SK-N-SH treated with all-trans-retinoic acid at 6 μM for 48 hours (cell line): ENCODE measurements at regions not wholly inside any gene's neighbourhood (a gene's known extent, or its start where the extent isn't known, plus 50 kb on each side); places are given as distances from the start of the nearest gene placed in this dataset.

ENCODE experiments used
- ATAC-seq: fragments of 200-7000 bp; cut with Tn5 transposase; 3 replicates; pipeline ENCODE4 v1.9.1; 2020; ENCODE audit warnings: mild to moderate bottlenecking, moderate library complexity
- ARNTL ChIP-seq: fragments of 450-650 bp; formaldehyde crosslinking; IDR thresholded peaks from 2 replicates; pipeline ENCODE4 v1.5.0; 2020; ENCODE audit warnings: low read depth, mild to moderate bottlenecking, moderate library complexity, borderline replicate concordance
- BACH2 ChIP-seq: fragments of 250-450 bp; sonication (Bioruptor Pico); IDR thresholded peaks from 2 replicates; pipeline ENCODE4 v1.9.0; 2021; ENCODE audit warnings: mild to moderate bottlenecking, borderline replicate concordance
- CREB5 ChIP-seq: fragments of 250-450 bp; sonication (Bioruptor Pico); IDR thresholded peaks from 2 replicates; pipeline ENCODE4 v1.5.1; 2020; ENCODE audit warnings: low read depth, mild to moderate bottlenecking, moderate library complexity
- CSDC2 ChIP-seq: fragments of 250-450 bp; sonication (Bioruptor Pico); IDR thresholded peaks from 2 replicates; pipeline ENCODE4 v1.5.0; 2020; ENCODE audit warnings: mild to moderate bottlenecking, moderate library complexity
- CSRNP3 ChIP-seq: fragments of 250-450 bp; sonication (Bioruptor Pico); IDR thresholded peaks from 2 replicates; pipeline ENCODE4 v1.5.1; 2021; ENCODE audit warnings: mild to moderate bottlenecking, moderate library complexity
- ESRRG ChIP-seq: fragments of 250-450 bp; sonication (Bioruptor Pico); IDR thresholded peaks from 2 replicates; pipeline ENCODE4 v1.6.1; 2021; ENCODE audit warnings: mild to moderate bottlenecking
- GLIS3 ChIP-seq: fragments of 250-450 bp; sonication (Bioruptor Pico); IDR thresholded peaks from 2 replicates; pipeline ENCODE4 v1.5.0; 2020; ENCODE audit warnings: mild to moderate bottlenecking, moderate library complexity
- ISL1 ChIP-seq: fragments of 250-450 bp; sonication (Bioruptor Pico); IDR thresholded peaks from 2 replicates; pipeline ENCODE4 v2.1.2; 2022; ENCODE audit warnings: mild to moderate bottlenecking, moderate library complexity
- OSR1 ChIP-seq: fragments of 250-450 bp; sonication (Bioruptor Pico); IDR thresholded peaks from 2 replicates; pipeline ENCODE4 v1.8.0; 2022; ENCODE audit warnings: moderate library complexity, mild to moderate bottlenecking, inconsistent platforms
- PPARA ChIP-seq: fragments of 250-450 bp; sonication (Bioruptor Pico); IDR thresholded peaks from 2 replicates; pipeline ENCODE4 v1.5.0; 2020; ENCODE audit warnings: mild to moderate bottlenecking, borderline replicate concordance
- RARB ChIP-seq: fragments of 250-450 bp; sonication (Bioruptor Pico); IDR thresholded peaks from 2 replicates; pipeline ENCODE4 v1.8.0; 2021; ENCODE audit warnings: mild to moderate bottlenecking, moderate library complexity
- SNAI2 ChIP-seq: fragments of 250-450 bp; sonication (Bioruptor Pico); IDR thresholded peaks from 2 replicates; pipeline ENCODE4 v1.5.0; 2020; ENCODE audit warnings: mild to moderate bottlenecking, moderate library complexity
- TCF4 ChIP-seq: fragments of 250-450 bp; sonication (Bioruptor Pico); IDR thresholded peaks from 2 replicates; pipeline ENCODE4 v1.8.0; 2021; ENCODE audit warnings: mild to moderate bottlenecking, moderate library complexity, borderline replicate concordance
- TOX ChIP-seq: fragments of 250-450 bp; sonication (Bioruptor Pico); IDR thresholded peaks from 2 replicates; pipeline ENCODE4 v1.8.0; 2021; ENCODE audit warnings: mild to moderate bottlenecking, moderate library complexity, borderline replicate concordance
- ZC3H10 ChIP-seq: fragments of 250-450 bp; sonication (Bioruptor Pico); IDR thresholded peaks from 2 replicates; pipeline ENCODE4 v1.5.1; 2021; ENCODE audit warnings: mild to moderate bottlenecking, moderate library complexity
- ZFP3 ChIP-seq: fragments of 250-450 bp; sonication (Bioruptor Pico); IDR thresholded peaks from 2 replicates; pipeline ENCODE4 v1.5.0; 2020; ENCODE audit warnings: mild to moderate bottlenecking, moderate library complexity
- ZFP30 ChIP-seq: fragments of 450-650 bp; formaldehyde crosslinking; IDR thresholded peaks from 2 replicates; pipeline ENCODE4 v1.5.0; 2022; ENCODE audit warnings: mild to moderate bottlenecking, moderate library complexity
- ZNF565 ChIP-seq: fragments of 450-650 bp; formaldehyde crosslinking; conservative IDR thresholded peaks from 2 replicates; pipeline ENCODE4 v1.5.0; 2020; ENCODE audit warnings: low read depth, mild to moderate bottlenecking, moderate library complexity
- ZNF8 ChIP-seq: fragments of 450-650 bp; formaldehyde crosslinking; IDR thresholded peaks from 2 replicates; pipeline ENCODE4 v1.5.0; 2020; ENCODE audit warnings: mild to moderate bottlenecking, moderate library complexity
- TF ChIP-seq, protein P1 (sequence below): fragments of 250-450 bp; sonication (Bioruptor Pico); IDR thresholded peaks from 2 replicates; pipeline ENCODE4 v1.8.0; 2020; ENCODE audit warnings: mild to moderate bottlenecking, moderate library complexity, borderline replicate concordance
- TF ChIP-seq, protein P2 (sequence below): fragments of 250-450 bp; sonication (Bioruptor Pico); IDR thresholded peaks from 2 replicates; pipeline ENCODE4 v1.8.0; 2021; ENCODE audit warnings: low read depth, mild to moderate bottlenecking, moderate library complexity, borderline replicate concordance

DNA sequence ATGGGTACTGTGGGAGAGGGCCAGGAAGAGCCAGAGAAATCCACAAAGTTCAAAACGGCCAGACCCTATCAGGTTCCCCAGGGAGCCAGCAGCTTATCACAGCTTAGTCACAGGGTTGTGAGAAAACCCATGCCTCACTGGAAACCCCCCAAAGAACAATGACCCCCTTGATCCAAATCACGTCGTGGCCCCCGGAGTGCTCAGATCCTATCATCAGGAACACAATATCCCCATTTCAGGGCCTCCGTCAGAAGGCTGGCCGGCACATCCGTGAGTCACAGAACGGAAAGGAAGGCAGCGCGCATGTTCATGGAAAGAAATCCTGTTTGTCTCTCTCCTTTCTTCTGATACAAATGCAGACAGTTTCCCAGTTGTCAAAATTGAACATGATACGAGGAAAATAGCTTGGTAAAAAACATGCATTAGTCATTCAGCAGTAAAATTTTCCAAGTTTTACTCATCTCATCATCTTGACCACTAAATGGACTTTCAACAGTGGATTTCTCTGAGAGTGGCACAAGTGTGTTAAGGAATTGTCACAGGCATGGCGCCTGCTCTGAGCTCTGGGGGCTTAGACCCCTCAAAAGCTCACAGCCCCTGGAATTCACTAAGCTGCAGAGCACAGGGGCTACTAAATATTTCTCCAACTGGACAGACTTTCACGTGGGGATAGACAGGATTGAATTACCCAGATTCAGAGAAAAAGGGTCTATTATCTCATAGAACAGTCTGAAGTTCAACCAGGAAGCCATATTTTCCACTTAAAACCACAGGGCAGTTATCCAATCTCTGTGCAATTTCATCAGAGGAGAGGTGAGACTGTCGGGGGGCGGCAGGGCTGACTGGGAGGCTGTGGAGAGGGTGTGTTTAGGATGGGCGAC is 124.8 kb downstream of the RIPK4 start:
- peak; percentile 85 for ATAC-seq
- TF ChIP-seq GLIS3 (CRISPR knock-in tag) = no peak
- TF ChIP-seq, protein P1, sequence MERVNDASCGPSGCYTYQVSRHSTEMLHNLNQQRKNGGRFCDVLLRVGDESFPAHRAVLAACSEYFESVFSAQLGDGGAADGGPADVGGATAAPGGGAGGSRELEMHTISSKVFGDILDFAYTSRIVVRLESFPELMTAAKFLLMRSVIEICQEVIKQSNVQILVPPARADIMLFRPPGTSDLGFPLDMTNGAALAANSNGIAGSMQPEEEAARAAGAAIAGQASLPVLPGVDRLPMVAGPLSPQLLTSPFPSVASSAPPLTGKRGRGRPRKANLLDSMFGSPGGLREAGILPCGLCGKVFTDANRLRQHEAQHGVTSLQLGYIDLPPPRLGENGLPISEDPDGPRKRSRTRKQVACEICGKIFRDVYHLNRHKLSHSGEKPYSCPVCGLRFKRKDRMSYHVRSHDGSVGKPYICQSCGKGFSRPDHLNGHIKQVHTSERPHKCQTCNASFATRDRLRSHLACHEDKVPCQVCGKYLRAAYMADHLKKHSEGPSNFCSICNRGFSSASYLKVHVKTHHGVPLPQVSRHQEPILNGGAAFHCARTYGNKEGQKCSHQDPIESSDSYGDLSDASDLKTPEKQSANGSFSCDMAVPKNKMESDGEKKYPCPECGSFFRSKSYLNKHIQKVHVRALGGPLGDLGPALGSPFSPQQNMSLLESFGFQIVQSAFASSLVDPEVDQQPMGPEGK (CRISPR knock-in tag) = 0 out of 2 replicates have a peak, but pooled peaks have one; percentile 15
- no peak for TF ChIP-seq ISL1

GRCh38 chr21:41641510-41641815 is 125.4 kb downstream of the RIPK4 start:
- ATAC-seq = peak; percentile 50

GRCh38 chr21:41640748-41641509 is 125.9 kb downstream of the RIPK4 start:
- ATAC-seq = peak; percentile 24
- TF ChIP-seq ZC3H10 (CRISPR knock-in tag) (no peak), RARB (CRISPR knock-in tag) (no peak), ZFP30 (CRISPR knock-in tag) (no peak), OSR1 (no peak), BACH2 (CRISPR knock-in tag) (no peak), PPARA (no peak), ZNF565 (CRISPR knock-in tag) (no peak), ZFP3 (CRISPR knock-in tag) (no peak), TOX (CRISPR knock-in tag) (no peak)
- TF ChIP-seq, all 23 proteins: peak for 0

More at GRCh38 chr21:41641510-41641815, 125.4 kb downstream of the RIPK4 start:
- TF ChIP-seq, protein P1 (CRISPR knock-in tag) = no peak
- TF ChIP-seq ZFP30 (CRISPR knock-in tag) = no peak
- TF ChIP-seq GLIS3 (CRISPR knock-in tag) = no peak
- no peak for TF ChIP-seq SNAI2 (CRISPR knock-in tag)
- TF ChIP-seq ARNTL (CRISPR knock-in tag) = no peak
- no peak for TF ChIP-seq ESRRG (CRISPR knock-in tag)
- TF ChIP-seq CREB5 (CRISPR knock-in tag) = no peak
- TF ChIP-seq ZNF565 (CRISPR knock-in tag) = no peak
- TF ChIP-seq PPARA = no peak
- no peak for TF ChIP-seq ISL1
- TF ChIP-seq TCF4 (CRISPR knock-in tag) = no peak
- TF ChIP-seq, protein P2, sequence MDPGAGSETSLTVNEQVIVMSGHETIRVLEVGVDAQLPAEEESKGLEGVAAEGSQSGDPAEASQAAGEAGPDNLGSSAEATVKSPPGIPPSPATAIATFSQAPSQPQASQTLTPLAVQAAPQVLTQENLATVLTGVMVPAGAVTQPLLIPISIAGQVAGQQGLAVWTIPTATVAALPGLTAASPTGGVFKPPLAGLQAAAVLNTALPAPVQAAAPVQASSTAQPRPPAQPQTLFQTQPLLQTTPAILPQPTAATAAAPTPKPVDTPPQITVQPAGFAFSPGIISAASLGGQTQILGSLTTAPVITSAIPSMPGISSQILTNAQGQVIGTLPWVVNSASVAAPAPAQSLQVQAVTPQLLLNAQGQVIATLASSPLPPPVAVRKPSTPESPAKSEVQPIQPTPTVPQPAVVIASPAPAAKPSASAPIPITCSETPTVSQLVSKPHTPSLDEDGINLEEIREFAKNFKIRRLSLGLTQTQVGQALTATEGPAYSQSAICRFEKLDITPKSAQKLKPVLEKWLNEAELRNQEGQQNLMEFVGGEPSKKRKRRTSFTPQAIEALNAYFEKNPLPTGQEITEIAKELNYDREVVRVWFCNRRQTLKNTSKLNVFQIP (CRISPR knock-in tag) = no peak
- no peak for TF ChIP-seq ZNF8 (CRISPR knock-in tag)
- no peak for TF ChIP-seq CSRNP3
- no peak for TF ChIP-seq OSR1
- TF ChIP-seq ZFP3 (CRISPR knock-in tag) = no peak
- TF ChIP-seq CSDC2 (CRISPR knock-in tag) = no peak
- no peak for TF ChIP-seq TOX (CRISPR knock-in tag)
- no peak for TF ChIP-seq ZC3H10 (CRISPR knock-in tag)
- no peak for TF ChIP-seq BACH2 (CRISPR knock-in tag)
